CD4-positive, alpha-beta T cell treated with Interleukin-6 at 100 ng/mL for 8 hours (primary cell): ENCODE measurements at regions not wholly inside any gene's neighbourhood (a gene's known extent, or its start where the extent isn't known, plus 50 kb on each side); places are given as distances from the start of the nearest gene placed in this dataset.
"Not testable (repeated sequence)": the region's sequence is repeated elsewhere in the genome, so short reads cannot be mapped to it uniquely, and the experiment has no call there.

Source experiments
- DNase-seq: peaks from one replicate; pipeline ENCODE4 v3.0.0-alpha.2; 2020; ENCODE audit warnings: mixed read lengths, low spot score

DNA sequence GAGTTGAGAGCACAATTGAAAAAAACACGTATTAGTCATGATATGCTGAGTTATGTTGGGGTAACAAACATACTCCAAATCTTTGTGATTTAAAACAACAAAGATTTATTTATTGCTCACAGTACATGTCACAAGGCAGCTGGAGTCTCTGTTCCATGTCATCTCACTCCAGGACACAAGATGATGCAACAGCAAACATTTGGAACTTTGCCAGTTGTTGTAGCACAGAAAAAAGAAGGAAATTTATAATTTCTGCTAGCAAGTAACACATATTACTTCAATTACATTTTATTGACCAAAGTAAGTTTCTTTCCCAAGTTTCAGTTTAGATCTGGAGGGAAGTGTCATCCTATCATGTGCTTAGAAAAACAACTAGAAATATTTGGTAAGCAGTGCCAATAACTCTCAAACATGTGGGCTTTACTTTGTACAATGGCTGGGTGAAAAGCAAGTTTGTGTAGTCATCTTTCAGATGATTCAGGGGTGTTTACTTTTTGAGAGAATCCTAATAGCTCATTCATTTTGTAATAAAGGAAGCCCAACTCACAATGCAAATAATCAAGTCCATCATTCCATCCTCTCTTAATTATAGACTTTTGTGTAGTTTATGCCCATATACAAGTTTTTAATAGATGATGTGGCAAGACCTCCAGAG is 452.3 kb downstream of the ZIC3 start:
- DNase-seq = no peak

DNA sequence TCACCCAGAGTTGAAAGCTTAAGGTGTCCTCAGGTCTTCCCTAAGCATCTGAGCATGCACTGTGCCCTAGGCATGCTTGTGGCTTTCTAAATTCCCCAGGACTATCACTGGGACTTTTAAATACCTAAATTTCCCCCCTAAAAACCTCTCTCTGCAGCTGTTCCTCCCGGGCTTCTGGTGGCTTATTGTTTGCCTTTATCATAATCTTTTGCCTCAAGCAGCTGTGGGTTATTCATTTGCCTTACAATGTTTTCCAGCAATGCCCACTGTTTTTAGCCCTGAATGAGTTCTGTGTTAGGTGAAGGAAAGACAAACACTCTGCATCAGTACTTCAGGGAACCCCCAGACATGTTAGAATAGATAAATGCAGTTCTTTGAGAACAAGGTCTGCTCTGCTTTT is 455.0 kb downstream of the ZIC3 start:
- DNase-seq = no peak

DNA sequence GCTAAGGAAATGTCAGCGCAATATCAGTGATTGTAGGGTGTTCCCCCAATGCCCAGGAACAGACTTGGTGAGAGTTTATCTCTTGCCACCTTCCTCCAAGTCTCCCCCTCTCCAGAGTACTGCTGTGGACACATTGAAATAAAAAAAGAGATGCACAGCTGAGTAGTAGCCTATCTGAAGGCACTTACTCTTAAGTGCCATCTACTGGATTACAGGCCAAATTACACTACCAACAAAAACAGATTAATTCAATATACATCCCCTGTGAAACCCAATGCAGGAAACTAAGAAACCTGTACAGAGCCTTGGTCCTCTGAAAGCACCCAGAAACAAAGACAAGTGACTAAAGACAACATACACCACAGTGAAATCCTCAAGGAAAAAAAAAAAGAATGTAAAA is 460.3 kb downstream of the ZIC3 start:
- DNase-seq = no peak

DNA sequence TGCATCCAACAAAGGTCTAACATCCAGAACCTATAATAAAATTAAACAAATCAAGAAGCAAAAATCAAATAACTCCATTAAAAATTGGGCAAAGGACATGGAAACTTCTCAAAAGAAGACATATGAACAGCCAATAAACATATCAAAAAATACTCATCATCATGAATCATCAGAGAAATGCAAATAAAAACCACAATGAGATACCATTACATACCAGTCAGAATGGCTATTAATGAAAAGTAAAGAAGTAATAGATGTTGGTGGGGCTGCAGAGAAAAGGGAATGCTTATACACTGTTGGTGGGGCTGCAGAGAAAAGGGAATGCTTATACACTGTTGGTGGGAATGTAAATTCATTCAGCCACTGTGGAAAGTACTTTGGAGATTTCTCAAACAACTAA is 465.8 kb downstream of the ZIC3 start:
- DNase-seq = no peak

DNA sequence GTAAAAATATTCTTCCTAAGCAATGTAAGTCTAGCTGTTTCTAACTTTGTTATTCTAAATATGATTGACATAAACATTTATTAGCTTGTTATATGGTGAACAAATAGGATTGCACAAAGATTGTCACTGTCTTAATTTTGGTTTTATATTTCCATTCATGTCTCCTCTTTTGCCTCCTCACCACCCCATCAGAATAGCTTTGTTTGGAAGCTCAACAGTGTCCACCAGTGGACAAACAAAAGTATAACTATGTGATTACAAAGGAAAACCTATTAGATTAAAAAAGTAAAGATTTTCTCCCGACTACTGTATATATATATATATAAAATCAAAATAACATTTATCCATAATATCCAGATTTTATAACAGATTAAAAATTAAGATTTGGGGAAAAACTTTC is 468.2 kb downstream of the ZIC3 start:
- no peak for DNase-seq

DNA sequence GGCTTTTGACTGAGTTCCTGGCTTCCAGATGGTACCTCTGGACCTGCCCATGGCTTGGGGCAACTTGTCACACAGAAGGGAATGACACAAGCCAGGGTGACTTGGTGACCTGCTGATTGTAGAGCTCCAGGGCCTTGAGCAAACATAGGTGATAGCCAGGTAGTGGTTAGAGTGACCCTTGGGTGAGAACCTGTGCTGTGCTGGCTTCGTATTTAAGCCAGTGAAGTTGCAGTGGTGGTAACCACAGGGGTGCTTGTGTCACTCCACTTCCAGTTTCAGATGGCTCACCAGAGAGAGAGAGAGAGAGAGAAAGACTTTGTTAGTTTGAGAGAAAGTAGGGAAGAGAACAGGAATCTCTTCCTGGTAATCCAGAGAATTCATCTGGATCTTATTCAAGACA is 471.6 kb downstream of the ZIC3 start:
- no peak for DNase-seq

DNA sequence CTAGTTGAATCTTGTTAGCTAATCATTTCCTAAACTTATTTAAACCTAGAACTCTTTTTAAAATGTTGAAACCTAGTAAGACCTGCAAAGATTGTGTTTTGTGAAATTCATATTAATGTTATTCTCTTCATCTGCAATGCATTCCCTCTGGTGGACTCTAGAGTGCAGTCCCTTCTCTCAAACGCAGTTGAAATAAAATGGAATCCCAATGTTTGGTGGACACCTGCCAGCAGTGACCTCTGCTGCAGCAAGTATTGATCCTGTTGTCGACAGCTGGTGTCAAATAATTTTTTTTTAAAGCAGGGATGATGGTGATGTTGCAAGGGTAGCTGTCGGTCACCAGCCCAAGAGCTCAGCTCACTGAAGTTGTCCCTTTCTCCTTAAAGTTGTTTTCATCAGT is 492.0 kb downstream of the ZIC3 start:
- DNase-seq = no peak

DNA sequence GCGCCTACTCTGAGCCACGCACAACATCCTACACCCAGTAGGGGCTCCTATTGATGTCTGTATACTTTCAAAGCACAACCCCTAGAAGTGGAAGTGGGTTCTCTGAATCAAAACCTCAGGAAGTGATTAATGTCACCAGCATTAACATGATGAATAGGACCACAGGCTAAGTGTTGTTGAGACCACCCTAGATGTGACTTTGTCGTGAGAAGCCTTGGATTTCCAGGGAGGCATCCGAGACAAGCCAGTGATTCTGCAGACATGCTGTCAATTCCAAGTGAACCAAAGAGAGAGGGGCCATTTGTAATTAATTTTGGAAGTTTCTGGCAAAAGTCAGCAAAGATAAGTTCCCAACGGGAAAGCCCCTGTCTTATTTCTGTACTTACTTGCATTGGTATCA is 493.0 kb downstream of the ZIC3 start:
- no peak for DNase-seq

DNA sequence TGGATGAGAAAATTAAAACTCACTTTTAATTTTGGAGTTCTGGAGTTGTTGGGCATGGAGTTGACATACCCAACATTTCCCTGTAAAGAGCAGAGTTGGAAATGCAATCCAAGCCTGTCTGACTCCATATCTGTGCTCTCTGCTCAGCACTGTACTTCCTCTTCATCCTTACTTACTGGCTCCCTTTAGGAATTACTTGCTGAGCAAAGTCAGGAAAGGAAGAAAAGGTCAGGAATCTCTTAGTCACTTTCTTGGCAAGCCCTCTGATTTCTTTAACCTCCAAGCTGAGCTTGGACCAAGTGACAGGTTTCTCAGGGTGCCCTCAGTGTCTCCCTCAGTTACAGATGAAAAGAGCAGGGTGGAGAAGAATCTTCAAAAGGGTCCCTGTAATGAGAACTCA is 501.5 kb downstream of the ZIC3 start:
- DNase-seq = no peak

DNA sequence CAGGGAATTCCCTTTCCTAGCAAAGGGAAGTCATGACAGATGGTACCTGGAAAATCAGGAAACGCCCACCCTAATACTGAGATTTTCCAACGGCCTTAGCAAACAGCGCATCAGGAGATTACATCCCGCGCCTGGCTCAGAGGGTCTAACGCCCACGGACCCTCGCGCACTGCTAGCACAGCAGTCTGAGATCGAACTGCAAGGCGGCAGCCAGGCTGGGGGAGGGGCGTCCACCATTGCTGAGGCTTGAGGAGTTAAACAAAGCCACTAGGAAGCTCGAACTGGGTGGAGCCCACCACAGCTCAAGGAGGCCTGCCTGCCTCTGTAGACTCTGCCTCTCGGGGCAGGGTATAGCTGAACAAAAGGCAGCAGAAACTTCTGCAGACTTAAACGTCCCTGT is 507.7 kb downstream of the ZIC3 start:
- no peak for DNase-seq

DNA sequence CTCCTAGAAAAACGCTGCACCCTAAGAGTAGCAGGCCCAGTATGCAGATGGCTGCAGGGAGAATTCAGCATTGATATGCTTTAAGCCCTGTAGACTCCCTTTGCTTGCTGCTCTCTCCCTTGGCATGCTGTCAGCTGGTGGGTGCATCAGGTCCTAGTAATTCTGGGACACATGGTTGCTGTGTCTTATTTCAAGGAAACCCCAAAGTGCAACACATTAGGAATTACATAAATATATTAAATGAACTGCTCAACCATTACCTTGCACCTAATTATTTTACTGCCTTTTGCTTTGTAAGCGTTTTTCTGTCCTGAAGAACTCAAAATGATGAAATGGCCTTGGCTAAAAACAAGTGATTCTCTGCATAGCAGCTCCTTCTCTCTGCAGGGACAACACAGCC is 516.3 kb downstream of the ZIC3 start:
- DNase-seq = no peak

DNA sequence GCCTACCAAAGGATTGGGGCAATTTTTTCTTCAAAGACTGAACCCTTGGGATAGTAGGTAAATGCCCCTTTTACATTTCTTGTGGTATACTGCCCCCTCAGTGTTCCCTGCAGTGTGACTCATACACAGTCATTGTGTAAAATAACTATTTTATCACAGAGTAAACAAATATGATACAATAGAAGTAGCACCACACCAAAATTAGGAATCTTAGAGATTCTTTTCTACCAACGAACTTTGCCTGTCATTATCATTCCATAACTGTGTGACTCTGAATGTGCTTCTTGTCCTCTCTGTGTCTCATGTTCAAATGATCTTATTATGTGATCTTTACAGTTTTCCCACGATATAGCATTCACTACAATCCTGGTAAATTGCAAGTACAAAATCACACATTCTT is 517.0 kb downstream of the ZIC3 start:
- no peak for DNase-seq

DNA sequence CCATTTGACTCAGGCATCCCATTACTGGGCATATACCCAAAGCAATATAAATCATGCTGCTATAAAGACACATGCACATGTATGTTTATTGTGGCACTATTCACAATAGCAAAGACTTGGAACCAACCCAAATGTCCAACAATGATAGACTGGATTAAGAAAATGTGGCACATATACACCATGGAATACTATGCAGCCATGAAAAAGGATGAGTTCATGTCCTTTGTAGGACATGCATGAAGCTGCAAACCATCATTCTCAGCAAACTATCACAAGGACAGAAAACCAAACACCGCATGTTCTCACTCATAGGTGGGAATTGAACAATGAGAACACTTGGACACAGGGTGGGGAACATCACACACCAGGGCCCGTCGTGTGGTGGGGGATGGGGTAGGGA is 545.0 kb downstream of the ZIC3 start:
- not testable (repeated sequence) for DNase-seq

DNA sequence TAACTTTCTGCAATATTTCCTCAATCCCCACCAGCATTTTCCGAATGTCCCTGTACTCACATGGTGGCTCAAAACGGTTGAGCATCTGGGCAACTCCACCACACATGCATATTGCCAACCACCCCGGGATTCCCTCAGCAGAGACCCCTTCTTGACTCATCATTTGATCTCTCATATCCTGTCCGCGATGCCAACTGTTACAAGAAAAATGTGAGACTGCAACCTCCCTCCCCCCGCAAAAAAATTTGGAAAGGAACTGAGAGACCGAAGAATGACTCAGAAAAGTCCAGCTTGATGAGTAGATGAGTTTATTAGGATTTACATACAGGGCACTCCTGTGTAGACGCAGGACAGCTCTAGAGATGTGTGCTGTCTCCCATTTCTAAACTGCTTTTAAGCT is 561.4 kb downstream of the ZIC3 start:
- DNase-seq = no peak

DNA sequence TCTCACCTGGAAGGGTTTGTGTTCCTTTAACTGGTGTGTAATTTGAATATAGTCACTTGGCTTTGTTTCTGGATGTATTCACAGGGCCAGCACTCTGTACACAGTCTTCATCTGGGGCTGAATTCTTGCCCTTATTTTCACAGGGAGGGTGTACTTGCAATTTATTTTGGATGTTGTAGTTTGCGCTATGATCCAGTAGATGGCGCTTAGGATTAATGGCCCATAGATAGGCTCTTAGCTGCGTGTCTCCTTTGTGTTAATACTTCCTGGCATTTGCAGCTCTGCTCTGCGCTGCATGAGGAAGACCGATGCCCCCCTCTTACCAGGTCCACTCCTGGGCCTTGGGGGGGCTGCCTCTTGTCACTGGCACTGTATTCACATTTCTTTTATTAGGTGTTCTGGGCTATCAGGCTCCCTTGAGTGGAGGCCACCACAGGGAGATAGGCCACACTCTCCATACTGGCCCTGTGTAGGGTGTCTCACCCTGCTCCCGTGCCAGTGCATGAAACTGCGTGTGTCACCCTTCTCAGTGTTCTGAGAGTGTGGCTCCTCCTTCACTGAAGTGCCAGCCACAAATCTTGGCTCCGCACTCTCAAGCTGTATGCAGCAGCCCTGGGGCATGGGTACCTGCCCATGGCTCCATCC is 562.2 kb downstream of the ZIC3 start:
- DNase-seq = peak; percentile 7

DNA sequence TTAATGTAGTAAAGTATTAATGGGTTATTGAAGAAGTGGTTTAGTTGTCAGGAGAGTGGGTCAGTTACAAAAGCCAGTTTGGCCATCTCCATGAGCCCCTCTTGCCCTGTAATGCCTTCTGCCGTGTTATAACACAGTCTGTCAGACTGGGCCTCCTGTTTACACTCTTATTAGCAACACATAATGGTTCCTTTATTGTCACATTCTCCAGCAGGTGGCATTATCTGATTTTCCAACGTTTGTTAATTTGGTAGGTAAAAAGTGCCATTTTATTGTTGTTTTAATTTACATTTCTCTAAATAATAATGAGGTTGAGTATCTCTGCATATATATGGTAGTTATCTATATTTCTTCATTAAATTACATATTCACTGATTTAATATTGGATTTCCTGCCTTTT is 560.8 kb downstream of the FGF13 start:
- DNase-seq = no peak

DNA sequence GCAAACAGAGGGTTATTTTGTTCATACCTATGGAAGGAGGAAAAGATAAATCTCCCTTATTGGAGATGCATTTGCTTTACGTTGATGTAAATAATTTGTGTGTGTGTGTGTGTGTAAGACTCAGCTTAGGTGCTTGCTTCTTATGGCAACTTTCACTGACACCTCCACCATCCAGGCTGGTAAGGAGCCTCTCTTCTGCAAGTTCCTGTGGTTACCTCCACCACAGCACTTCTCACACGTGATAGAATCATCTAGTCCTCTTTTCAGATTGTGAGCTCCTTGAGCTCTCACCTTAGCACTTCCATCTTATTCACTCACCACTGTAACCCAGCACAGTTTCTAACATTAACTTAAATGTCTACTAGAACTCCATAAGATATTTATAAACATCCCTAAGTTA is 553.7 kb downstream of the FGF13 start:
- no peak for DNase-seq

DNA sequence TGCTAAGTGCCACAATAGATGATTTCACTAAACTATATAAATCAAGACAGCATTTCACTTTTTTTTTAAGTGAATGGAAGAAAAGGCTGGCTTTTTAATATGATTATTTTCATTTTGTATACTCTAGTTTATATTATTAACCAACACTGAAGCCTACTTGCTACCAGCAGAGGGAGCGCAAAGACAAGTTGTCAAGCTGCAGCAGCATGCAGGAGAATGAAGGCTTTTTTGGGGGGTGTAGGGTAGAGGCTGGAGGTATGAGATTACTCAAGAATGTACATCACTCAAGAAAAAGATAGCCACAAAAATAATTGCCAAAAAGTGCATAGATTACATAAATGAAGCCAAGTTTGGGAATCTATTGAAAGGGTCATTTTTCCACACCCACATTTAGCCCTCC is 519.5 kb downstream of the FGF13 start:
- DNase-seq = no peak

DNA sequence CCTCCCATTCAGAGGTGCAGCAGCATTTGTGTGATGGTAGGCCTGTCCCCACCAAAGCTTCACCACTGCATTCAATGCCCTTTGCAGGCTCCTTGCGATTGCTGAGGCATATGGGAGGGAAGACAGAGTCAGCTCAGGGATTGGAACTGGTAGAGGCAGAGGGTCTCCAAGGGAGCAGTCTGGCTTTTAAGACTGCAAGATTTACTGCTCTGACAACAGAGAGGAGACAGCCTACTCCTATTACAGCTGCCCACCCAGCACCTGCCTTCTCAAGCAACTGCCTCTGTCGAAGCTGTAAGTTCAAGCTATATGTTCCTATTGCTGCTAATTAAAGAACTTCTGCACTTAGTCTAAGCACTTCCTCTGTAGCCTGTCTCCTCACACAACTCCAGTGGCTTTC is 481.8 kb downstream of the FGF13 start:
- DNase-seq = no peak

DNA sequence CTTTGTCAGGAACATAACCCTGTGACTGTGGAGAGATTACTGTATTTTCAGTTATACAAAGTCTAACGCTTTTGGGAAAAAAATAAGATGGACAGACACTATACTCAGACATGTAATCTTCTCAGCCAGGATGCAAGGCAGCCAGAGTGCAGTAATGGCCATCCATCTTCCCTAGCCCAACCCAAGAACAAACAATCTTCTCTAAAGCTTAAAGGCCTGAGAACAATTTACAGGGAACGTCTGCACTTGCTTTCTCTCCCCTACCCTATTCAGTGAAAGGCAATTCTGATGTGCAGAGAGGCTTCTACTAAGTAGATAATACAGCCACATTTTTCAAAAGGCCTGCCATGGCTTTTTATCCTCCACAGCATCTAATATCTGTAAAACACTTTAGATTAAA is 471.3 kb downstream of the FGF13 start:
- DNase-seq = no peak

DNA sequence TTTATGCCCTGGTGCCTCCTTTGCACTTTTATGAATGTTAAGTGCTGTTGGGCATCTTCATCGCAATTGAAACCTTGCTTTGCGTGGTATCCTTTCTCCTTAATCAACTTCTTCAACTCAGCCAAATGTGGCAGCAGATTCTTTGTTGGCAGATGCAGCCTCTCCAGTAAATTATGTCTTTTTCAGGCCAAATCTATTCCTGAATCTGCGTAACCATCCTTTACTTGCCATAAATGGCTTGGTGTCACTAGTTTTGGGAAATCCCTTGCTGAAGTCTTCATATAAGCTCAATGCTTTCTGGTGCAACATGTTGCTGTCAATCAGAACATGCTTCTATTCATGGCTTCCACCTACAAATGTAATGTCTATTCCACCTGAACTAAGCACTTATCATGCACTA is 457.5 kb downstream of the FGF13 start:
- no peak for DNase-seq

DNA sequence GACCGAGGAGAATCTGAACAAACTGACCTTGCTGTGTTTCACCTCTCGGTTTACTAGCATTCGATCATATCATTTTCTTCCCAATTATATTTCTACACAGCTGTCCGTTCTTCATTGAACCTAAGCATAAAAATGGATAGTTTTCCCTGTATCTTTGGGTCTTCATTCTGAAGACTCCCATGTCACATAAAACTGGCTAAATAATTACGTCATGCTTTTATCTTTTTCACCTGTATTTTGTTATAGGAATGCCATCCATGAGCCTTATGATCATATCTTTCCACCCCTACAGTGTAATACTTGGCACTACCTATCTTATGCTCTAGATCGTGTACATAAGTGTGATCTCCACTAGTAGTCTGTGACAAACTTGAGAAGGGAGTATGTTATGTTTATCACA is 456.1 kb downstream of the FGF13 start:
- no peak for DNase-seq

DNA sequence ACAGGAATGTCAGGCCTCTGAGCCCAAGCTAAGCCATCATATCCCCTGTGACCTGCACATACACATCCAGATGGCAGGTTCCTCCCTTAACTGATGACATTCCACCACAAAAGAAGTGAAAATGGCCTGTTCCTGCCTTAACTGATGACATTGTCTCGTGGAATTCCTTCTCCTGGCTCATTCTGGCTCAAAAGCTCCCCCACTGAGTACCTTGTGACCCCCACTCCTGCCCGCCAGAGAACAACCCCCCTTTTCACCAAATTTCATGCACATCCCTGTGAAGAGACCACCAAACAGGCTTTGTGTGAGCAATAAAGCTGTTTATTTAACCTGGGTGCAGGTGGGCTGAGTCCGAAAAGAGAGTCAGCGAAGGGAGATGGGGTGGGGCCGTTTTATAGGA is 447.4 kb downstream of the FGF13 start:
- DNase-seq = not testable (repeated sequence)

DNA sequence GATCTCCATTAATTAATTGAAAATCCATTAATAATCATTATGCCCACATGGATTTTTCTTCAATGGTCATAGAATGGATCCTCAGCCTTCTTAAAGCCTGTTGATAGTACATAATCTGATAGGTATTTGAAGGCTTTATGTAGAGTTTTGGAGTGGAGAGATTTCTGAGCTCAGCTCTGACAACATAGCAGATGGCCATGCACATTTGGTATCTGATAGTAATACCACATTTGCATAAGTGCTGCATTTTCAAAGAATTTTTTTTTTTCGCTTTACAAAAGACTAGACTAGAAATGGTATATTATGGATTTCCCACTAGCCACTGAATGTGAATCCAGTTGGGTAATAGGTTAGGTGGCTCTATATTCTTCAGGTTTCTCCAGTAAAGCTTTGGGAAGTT is 440.6 kb downstream of the FGF13 start:
- no peak for DNase-seq
